NT2/D1 (cell line): ENCODE measurements at regions not wholly inside any gene's neighbourhood (a gene's known extent, or its start where the extent isn't known, plus 50 kb on each side); places are given as distances from the start of the nearest gene placed in this dataset.

Source experiments
- DNase-seq: peaks from one replicate; pipeline ENCODE4 v3.0.0-alpha.2; 2011; ENCODE audit warnings: low read depth, low spot score
- H3K27me3 ChIP-seq: 2 replicates; pipeline ENCODE4 v1.6.0; 2011; ENCODE audit warnings: mild to moderate bottlenecking; ENCODE audit not compliant: insufficient read length, insufficient read depth
- H3K36me3 ChIP-seq: 2 replicates; pipeline ENCODE4 v1.6.1; 2011; ENCODE audit warnings: mild to moderate bottlenecking, low read length, mixed read lengths; ENCODE audit not compliant: insufficient read depth, insufficient read length
- H3K4me1 ChIP-seq: 2 replicates; pipeline ENCODE4 v1.5.1; 2011; ENCODE audit not compliant: insufficient read depth, insufficient read length
- H3K4me3 ChIP-seq: 2 replicates; pipeline ENCODE4 v1.5.1; 2011; ENCODE audit warnings: low read depth; ENCODE audit not compliant: insufficient read length
- H3K9ac ChIP-seq: 2 replicates; pipeline ENCODE4 v1.6.0; 2011; ENCODE audit warnings: low read depth; ENCODE audit not compliant: insufficient read length
- H3K9me3 ChIP-seq: 2 replicates; pipeline ENCODE4 v1.5.1; 2011; ENCODE audit warnings: mild to moderate bottlenecking, low read length; ENCODE audit not compliant: insufficient read depth
- SUZ12 ChIP-seq: IDR thresholded peaks from 2 replicates; pipeline ENCODE4 v1.6.1; 2011; ENCODE audit not compliant: insufficient read length, insufficient read depth; ENCODE audit errors: extremely low read depth
- YY1 ChIP-seq: IDR thresholded peaks from 2 replicates; pipeline ENCODE4 v1.6.1; 2011; ENCODE audit not compliant: insufficient read length, insufficient read depth
- ZNF274 ChIP-seq: IDR thresholded peaks from 2 replicates; pipeline ENCODE4 v1.6.1; 2011; ENCODE audit warnings: mild to moderate bottlenecking, low read depth, low read length

DNA sequence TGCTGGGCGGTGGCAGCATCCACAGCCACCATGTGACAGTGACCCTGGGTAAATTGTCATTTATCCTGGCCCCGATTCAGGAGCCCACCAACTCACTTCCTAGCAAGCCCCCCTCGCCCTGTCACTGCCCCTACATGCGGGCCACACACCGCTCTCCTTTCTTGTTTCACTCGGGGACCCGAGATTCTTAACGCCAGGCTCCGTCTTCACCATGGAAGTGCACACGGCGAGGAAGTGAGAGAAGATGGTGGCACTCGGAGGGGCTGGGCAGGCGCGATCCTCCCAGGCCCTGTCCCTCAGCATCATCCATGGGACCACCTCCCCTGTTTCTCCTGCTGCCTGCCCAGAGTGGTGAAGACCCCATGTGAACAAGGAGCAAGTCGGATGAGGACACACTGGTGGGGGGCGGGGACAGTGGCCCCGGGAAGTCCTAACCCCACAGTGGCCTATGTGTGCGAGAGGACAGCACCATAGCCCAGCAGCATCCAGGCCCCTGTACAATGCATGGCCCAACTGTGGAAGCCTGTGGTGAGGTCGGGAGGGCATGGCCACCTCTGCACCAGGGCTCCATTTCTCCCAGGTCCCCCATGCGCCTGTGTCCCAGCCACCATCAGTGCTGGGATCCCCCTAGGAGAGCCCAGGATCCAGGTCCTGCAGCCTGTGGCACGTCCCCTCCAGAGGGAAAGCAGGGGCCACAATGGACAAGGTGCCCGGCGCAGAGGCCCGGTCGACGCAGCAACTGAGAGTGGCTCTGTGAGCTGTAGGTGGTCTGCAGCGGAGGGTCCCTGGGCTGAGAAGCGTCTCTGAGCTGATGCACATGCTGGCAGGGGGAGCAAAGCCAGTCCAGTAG is 262.8 kb downstream of the BRD1 start:
- TF ChIP-seq SUZ12, result no peak
- no peak for TF ChIP-seq YY1
- TF ChIP-seq ZNF274, result no peak
- Histone ChIP-seq H3K9ac (no peak overlapping the region), H3K4me3 (no peak overlapping the region), H3K4me1 (no peaks in the 10 kb centered on the region), H3K36me3 (no peaks in the 10 kb centered on the region), H3K9me3 (no peaks in the 10 kb centered on the region), H3K27me3 (no peaks in the 10 kb centered on the region)
- DNase-seq, result no peak

DNA sequence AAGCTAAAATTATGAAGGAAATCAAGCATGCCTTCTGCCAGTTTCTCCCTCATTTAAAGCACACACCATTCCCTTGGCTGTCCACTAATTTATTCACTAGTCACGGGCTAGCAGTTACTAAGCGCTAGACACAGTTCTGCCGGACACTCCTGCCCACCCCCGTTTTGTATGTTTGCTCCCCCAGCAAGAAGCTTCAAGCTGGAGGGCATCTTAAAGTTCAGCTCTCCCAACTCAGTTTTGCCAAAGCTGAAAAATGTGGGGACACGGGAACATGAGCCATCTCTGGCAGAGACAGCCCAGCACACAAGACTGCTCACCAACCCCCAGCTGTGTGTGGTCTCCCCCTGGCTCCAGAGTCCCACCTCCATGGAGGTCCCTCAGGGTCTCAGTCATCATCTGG is 263.6 kb downstream of the BRD1 start:
- Histone ChIP-seq H3K27me3 (no peaks in the 10 kb centered on the region), H3K36me3 (no peaks in the 10 kb centered on the region), H3K4me1 (no peaks in the 10 kb centered on the region), H3K4me3 (no peak overlapping the region), H3K9ac (no peak overlapping the region), H3K9me3 (no peaks in the 10 kb centered on the region)
- no peak for DNase-seq
- TF ChIP-seq YY1, result no peak
- no peak for TF ChIP-seq ZNF274
- TF ChIP-seq SUZ12, result no peak

DNA sequence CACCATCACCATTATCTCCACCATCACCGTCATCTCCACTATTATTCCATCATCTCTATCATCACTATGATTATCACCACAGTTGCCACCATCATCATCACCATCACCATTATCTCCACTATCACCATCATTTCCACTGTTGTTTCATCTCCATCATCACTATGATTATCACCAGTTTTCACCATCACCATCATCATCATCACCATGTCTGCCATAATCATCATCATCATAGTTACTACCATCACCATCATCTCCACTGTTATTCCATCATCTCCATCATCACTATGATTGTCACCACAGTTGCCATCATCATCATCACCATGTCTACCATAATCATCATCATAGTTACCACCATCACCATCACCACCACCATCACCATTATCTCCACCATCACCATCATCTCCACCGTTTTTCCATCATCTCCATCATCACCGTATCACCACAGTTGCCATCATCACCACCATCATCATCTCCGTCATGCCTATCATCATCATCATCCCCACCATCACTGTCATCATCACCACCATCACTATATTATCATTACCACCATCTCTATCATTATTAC is 264.9 kb downstream of the BRD1 start:
- Histone ChIP-seq H3K36me3 (no peaks in the 10 kb centered on the region), H3K4me3 (no peak overlapping the region), H3K9ac (no peak overlapping the region), H3K27me3 (no peaks in the 10 kb centered on the region), H3K9me3 (no peaks in the 10 kb centered on the region), H3K4me1 (no peaks in the 10 kb centered on the region)
- TF ChIP-seq SUZ12 (no peak), YY1 (no peak), ZNF274 (no peak)
- DNase-seq, result no peak

DNA sequence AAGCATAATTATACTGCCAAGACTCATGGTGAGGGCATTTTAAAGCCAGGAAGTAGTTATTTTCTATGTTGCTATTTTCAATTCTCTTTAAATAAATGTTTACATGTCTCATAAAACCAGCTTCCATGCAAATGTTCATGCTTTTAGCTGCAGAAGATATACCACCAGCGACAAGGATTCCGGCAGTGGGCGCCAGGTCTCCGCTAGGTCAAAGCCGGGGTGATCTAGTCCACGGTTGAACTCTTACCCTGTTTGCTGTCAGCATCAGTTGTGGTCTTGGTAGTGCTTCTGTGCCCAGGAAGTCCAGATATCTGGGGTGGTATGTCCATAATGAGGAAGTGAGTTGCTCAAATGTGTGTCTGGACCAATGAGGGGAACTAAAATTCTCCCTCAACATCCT is 265.7 kb downstream of the BRD1 start:
- H3K4me1 ChIP-seq, result no peaks in the 10 kb centered on the region

DNA sequence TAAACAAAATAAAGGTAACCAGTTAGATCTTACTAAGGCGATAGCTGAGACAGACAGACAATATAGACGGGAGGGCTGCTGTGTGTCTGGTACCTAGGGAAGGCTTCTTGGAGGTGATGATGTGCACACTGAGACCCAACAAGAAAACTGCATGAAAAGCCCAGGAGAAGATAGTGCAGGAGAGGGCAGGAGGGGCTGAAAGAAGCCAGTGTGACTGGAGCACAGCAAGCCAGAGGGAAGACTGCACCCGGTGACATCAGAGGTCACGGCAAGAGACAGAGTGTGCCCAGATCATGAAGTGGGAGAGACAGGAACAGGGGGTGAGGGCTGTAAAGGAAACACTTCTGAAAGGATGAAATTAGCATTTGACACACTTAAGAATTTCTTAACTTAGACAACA is 266.3 kb downstream of the BRD1 start:
- no peak for DNase-seq
- Histone ChIP-seq H3K4me3 (no peak overlapping the region), H3K9ac (no peak overlapping the region), H3K4me1 (no peaks in the 10 kb centered on the region), H3K27me3 (no peaks in the 10 kb centered on the region), H3K36me3 (no peaks in the 10 kb centered on the region), H3K9me3 (no peaks in the 10 kb centered on the region)
- TF ChIP-seq ZNF274 (no peak), SUZ12 (no peak), YY1 (no peak)

More for the DNA sequence above, 265.7 kb downstream of the BRD1 start:
- H3K9ac ChIP-seq, result no peak overlapping the region
- DNase-seq, result no peak
- H3K36me3 ChIP-seq, result no peaks in the 10 kb centered on the region
- no peaks in the 10 kb centered on the region for H3K9me3 ChIP-seq
- H3K4me3 ChIP-seq, result no peak overlapping the region
- no peak for TF ChIP-seq SUZ12
- TF ChIP-seq YY1, result no peak
- TF ChIP-seq ZNF274, result no peak
- no peaks in the 10 kb centered on the region for H3K27me3 ChIP-seq

DNA sequence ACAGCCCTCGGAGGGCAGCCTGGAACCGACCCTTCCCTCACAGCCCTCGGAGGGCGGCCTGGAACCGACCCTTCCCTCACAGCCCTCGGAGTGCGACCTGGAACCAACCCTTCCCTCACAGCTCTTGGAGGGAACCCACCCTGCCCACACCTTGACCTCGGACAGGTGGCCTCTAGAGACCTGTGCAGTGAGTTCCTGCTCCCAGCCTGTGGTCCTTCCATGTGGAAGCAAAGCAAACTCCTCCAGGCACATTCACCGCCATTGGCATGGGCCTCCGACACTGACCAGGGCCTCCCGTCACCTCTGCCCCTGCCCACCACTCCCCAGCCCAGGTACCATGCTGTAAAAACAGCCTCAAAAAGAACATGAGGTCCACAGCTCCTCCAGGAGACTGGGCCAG is 272.1 kb downstream of the BRD1 start:
- peaks cover 10% of the 10 kb centered on the region; the same call in 1 of the 2 replicates for H3K9me3 ChIP-seq
- no peak overlapping the region for H3K9ac ChIP-seq
- TF ChIP-seq YY1 (no peak), ZNF274 (no peak), SUZ12 (no peak)
- H3K4me3 ChIP-seq, result no peak overlapping the region
- H3K27me3 ChIP-seq, result no peaks in the 10 kb centered on the region
- H3K36me3 ChIP-seq, result no peaks in the 10 kb centered on the region
- no peaks in the 10 kb centered on the region for H3K4me1 ChIP-seq
- no peak for DNase-seq

DNA sequence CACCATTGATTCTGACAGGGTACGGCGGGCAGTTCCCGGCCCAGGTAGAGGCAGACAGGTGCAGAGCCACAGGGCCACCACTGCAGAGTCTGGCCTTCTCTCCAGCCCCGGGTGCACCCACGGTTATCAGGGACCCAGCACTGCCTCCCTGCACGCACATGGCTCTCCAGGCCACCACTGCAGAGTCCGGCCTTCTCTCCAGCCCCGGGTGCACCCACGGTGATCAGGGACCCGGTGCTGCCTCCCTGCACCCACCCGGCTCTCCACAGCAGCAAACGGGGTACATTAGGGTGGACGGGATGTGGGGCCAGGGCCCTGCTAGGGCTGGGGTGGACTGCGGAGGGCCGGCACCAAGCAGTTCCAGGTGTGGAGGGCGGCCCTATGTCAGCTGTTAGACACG is 272.9 kb downstream of the BRD1 start:
- Histone ChIP-seq H3K36me3 (no peaks in the 10 kb centered on the region), H3K27me3 (no peaks in the 10 kb centered on the region), H3K9me3 (peaks cover 13% of the 10 kb centered on the region; the same call in 1 of the 2 replicates), H3K4me3 (no peak overlapping the region), H3K9ac (no peak overlapping the region), H3K4me1 (no peaks in the 10 kb centered on the region)
- TF ChIP-seq YY1, result no peak
- TF ChIP-seq ZNF274, result no peak
- no peak for TF ChIP-seq SUZ12
- DNase-seq, result no peak
